ENCODE measurements at regions not wholly inside any gene's neighbourhood (a gene's known extent, or its start where the extent isn't known, plus 50 kb on each side); places are given as distances from the start of the nearest gene placed in this dataset.

DNA sequence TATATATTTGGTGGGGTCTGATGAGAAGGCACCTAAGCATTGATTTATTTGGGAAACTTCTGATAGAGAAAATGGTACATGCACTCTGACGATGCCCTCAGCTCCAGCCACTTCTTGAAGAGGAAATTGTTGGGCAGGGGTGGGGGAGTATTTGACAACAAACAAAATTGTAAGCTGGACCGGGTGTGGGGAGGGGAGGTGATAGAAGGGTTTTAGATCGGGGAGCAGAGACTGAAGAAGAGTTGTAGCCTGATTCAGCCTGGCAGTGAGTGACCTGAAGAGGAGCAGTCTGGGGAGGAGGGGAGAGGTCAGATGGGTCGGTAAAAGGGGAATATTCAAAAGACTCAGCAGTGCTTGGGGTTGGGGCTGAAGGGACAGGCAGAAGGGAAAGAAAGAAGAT lies 2284.7 kb downstream of the TP53TG3F start:
- no peak for TF ChIP-seq FOXA1 (IDR thresholded peaks at IDR 0.05)
- TF ChIP-seq SP1 (IDR thresholded peaks at IDR 0.05) = no peak
- no peak for TF ChIP-seq ARNT (IDR thresholded peaks at IDR 0.05)
- TF ChIP-seq BHLHE40 (IDR thresholded peaks at IDR 0.05; ENCODE audit: borderline replicate concordance) = no peak
- no peak for TF ChIP-seq HDGF (IDR thresholded peaks at IDR 0.05; ENCODE audit: borderline replicate concordance)
- TF ChIP-seq FOXM1 (IDR thresholded peaks at IDR 0.05; ENCODE audit: borderline replicate concordance) = no peak
- TF ChIP-seq L3MBTL2 (conservative IDR thresholded peaks at IDR 0.05) = no peak
- no peak for TF ChIP-seq SUZ12 (IDR thresholded peaks at IDR 0.05)

Measured in HEK293T (cell line).